HFF-Myc (cell line): ENCODE measurements at regions not wholly inside any gene's neighbourhood (a gene's known extent, or its start where the extent isn't known, plus 50 kb on each side); places are given as distances from the start of the nearest gene placed in this dataset.

ENCODE experiments used
- DNase-seq: peaks from one replicate; pipeline ENCODE4 v3.0.0-alpha.2; 2011; ENCODE audit warnings: low read depth; ENCODE audit errors: extremely low read depth
- H3K4me3 ChIP-seq: replicated peaks from 2 replicates; pipeline ENCODE4 v1.5.1; 2011; ENCODE audit warnings: low read depth, mild to moderate bottlenecking, control low read depth, low read length
- CTCF ChIP-seq: IDR thresholded peaks from 2 replicates; pipeline ENCODE4 v1.5.1; 2012; ENCODE audit warnings: mild to moderate bottlenecking, low read depth, low read length, control low read depth; ENCODE audit errors: missing control alignments

- TF ChIP-seq CTCF: no peak
- DNase-seq: no peak
- no peak overlapping the region for H3K4me3 ChIP-seq
Observed at GRCh38 chr5:173429489-173430150, 101.4 kb upstream of the STC2 start.

- no peak for TF ChIP-seq CTCF
- no peak overlapping the region for H3K4me3 ChIP-seq
- DNase-seq: no peak
Observed at GRCh38 chr5:173423452-173424117, 95.4 kb upstream of the STC2 start.

GRCh38 chr5:173420108-173420507 lies 91.9 kb upstream of the STC2 start:
- TF ChIP-seq CTCF: no peak
- no peak for DNase-seq
- no peak overlapping the region for H3K4me3 ChIP-seq

GRCh38 chr5:173413471-173413982 lies 85.3 kb upstream of the STC2 start:
- no peak for DNase-seq
- no peak for TF ChIP-seq CTCF
- no peak overlapping the region for H3K4me3 ChIP-seq

GRCh38 chr5:173412566-173412965 lies 84.4 kb upstream of the STC2 start:
- no peak for DNase-seq
- no peak overlapping the region for H3K4me3 ChIP-seq
- TF ChIP-seq CTCF: no peak

- TF ChIP-seq CTCF: no peak
- H3K4me3 ChIP-seq: no peak overlapping the region
- no peak for DNase-seq
Observed at GRCh38 chr5:173411791-173412555, 83.8 kb upstream of the STC2 start.
